HG03175 (cell line): ENCODE measurements at regions not wholly inside any gene's neighbourhood (a gene's known extent, or its start where the extent isn't known, plus 50 kb on each side); places are given as distances from the start of the nearest gene placed in this dataset.
"Not testable (repeated sequence)": the region's sequence is repeated elsewhere in the genome, so short reads cannot be mapped to it uniquely, and the experiment has no call there.

Source experiments
- ATAC-seq: cut with Tn5 transposase; IDR thresholded peaks from one replicate; pipeline ENCODE4 v1.9.1; 2021; ENCODE audit warnings: mild to moderate bottlenecking, moderate library complexity; ENCODE audit not compliant: unreplicated experiment

- no peak for ATAC-seq
These were observed 840.2 kb upstream of the C9orf72 start for GRCh38 chr9:28413471-28413870.

- no peak for ATAC-seq
These were observed 850.0 kb upstream of the C9orf72 start for GRCh38 chr9:28423255-28423654.

GRCh38 chr9:28435456-28435855 lies 862.2 kb upstream of the C9orf72 start:
- ATAC-seq: no peak

GRCh38 chr9:28439688-28440087 lies 866.4 kb upstream of the C9orf72 start:
- no peak for ATAC-seq

GRCh38 chr9:28443461-28443860 lies 870.2 kb upstream of the C9orf72 start:
- ATAC-seq: no peak

GRCh38 chr9:28444637-28445036 lies 871.4 kb upstream of the C9orf72 start:
- no peak for ATAC-seq

- no peak for ATAC-seq
These were observed 871.9 kb upstream of the C9orf72 start for GRCh38 chr9:28445211-28445610.

GRCh38 chr9:28453918-28454317 lies 880.6 kb upstream of the C9orf72 start:
- ATAC-seq: no peak

- no peak for ATAC-seq
These were observed 883.6 kb upstream of the C9orf72 start for GRCh38 chr9:28456861-28457260.

- no peak for ATAC-seq
These were observed 891.4 kb upstream of the C9orf72 start for GRCh38 chr9:28464481-28465216.

- ATAC-seq: no peak
These were observed 898.0 kb upstream of the C9orf72 start for GRCh38 chr9:28471261-28471660.

- no peak for ATAC-seq
These were observed 914.3 kb upstream of the C9orf72 start for GRCh38 chr9:28487561-28487960.

GRCh38 chr9:28491121-28491520 lies 917.8 kb upstream of the C9orf72 start:
- no peak for ATAC-seq

- not testable (repeated sequence) for ATAC-seq
These were observed 924.9 kb upstream of the C9orf72 start for GRCh38 chr9:28498168-28498567.

- no peak for ATAC-seq
These were observed 928.9 kb upstream of the C9orf72 start for GRCh38 chr9:28502189-28502588.

- no peak for ATAC-seq
These were observed 929.5 kb upstream of the C9orf72 start for GRCh38 chr9:28502741-28503140.

GRCh38 chr9:28503573-28503972 lies 930.3 kb upstream of the C9orf72 start:
- ATAC-seq: no peak

- ATAC-seq: no peak
These were observed 945.2 kb upstream of the C9orf72 start for GRCh38 chr9:28518439-28518838.

- ATAC-seq: not testable (repeated sequence)
These were observed 951.0 kb upstream of the C9orf72 start for GRCh38 chr9:28524309-28524708.

- ATAC-seq: no peak
These were observed 954.8 kb upstream of the C9orf72 start for GRCh38 chr9:28528049-28528448.

GRCh38 chr9:28538132-28538531 lies 964.9 kb upstream of the C9orf72 start:
- no peak for ATAC-seq

GRCh38 chr9:28539434-28540070 lies 966.3 kb upstream of the C9orf72 start:
- ATAC-seq: no peak

GRCh38 chr9:28542928-28543327 lies 969.6 kb upstream of the C9orf72 start:
- no peak for ATAC-seq
